B cell (primary cell): ENCODE measurements at regions not wholly inside any gene's neighbourhood (a gene's known extent, or its start where the extent isn't known, plus 50 kb on each side); places are given as distances from the start of the nearest gene placed in this dataset.

Source experiments
- ATAC-seq: fragments of 200-7000 bp; cut with Tn5 transposase; one replicate; pipeline ENCODE4 v1.10.0; 2021; ENCODE audit warnings: low read depth, mild to moderate bottlenecking, moderate number of reproducible peaks, moderate library complexity
- CTCF ChIA-PET: fragments of 350-600 bp; sonication (Branson Sonifier 250); formaldehyde crosslinking; loops from one replicate; lab custom pipeline; 2021; ENCODE audit warnings: antibody characterized with exemption, inconsistent platforms; lab: Charles Lee
- POLR2A ChIA-PET: fragments of 350-600 bp; sonication (Branson Sonifier 250); formaldehyde crosslinking; loops from one replicate; lab custom pipeline; 2021; ENCODE audit warnings: antibody characterized with exemption; lab: Charles Lee
- DNase-seq: peaks from one replicate; pipeline ENCODE4 v3.0.0; 2013
- H2AFZ ChIP-seq: 2 replicates; pipeline ENCODE4 v1.6.1; 2012; ENCODE audit warnings: mild to moderate bottlenecking, low read depth, low read length; ENCODE audit not compliant: insufficient read depth, poor library complexity, severe bottlenecking
- H3K27ac ChIP-seq, 2 donors: 1 replicate in 1 of 2; 2 replicates in 1 of 2; pipeline ENCODE4 v1.5.1; 2012 to 2013; ENCODE audit warnings: low read length in 2 of 2, mild to moderate bottlenecking in 2 of 2, moderate library complexity in 1 of 2
- H3K27me3 ChIP-seq, 4 experiments: fragments of 200-600 bp in 1 of 4; sonication (generic) in 1 of 4; replicated peaks in 1 of 4; 1 replicate in 2 of 4; 2 replicates in 2 of 4; pipeline versions ENCODE4 v1.6.1 to v1.7.0; 2013 to 2016; ENCODE audit warnings: low read length in 3 of 4, mild to moderate bottlenecking in 2 of 4, mixed read lengths in 1 of 4, moderate library complexity in 1 of 4; ENCODE audit not compliant: insufficient read depth in 4 of 4, control insufficient read depth in 3 of 4; ENCODE audit errors: control extremely low read depth in 1 of 4
- H3K36me3 ChIP-seq, 2 experiments: replicated peaks in 1 of 2; 1 replicate in 1 of 2; 2 replicates in 1 of 2; pipeline versions ENCODE4 v1.6.1 to v1.7.1; 2013; ENCODE audit warnings: low read length in 1 of 2; ENCODE audit not compliant: insufficient read depth in 2 of 2, control insufficient read depth in 1 of 2; ENCODE audit errors: control extremely low read depth in 1 of 2, extremely low read depth in 1 of 2
- H3K4me1 ChIP-seq, 2 donors: fragments of 200-600 bp in 1 of 2; sonication (generic) in 1 of 2; 1 replicate in 1 of 2; 2 replicates in 1 of 2; pipeline versions ENCODE4 v1.5.1 to v1.6.1; 2013 to 2017; ENCODE audit warnings: low read length in 2 of 2; ENCODE audit not compliant: control insufficient read depth in 2 of 2, insufficient read depth in 2 of 2
- H3K4me2 ChIP-seq: replicated peaks from 2 replicates; pipeline ENCODE3; 2012; ENCODE audit warnings: mild to moderate bottlenecking, low read depth, low read length; ENCODE audit not compliant: poor library complexity, severe bottlenecking
- H3K4me3 ChIP-seq, 5 experiments: fragments of 200-600 bp in 1 of 5; sonication (generic) in 1 of 5; 1 replicate in 3 of 5; 2 replicates in 2 of 5; pipeline versions ENCODE4 v1.5.1 to v1.7.0; 2011 to 2016; ENCODE audit warnings: low read length in 4 of 5, mild to moderate bottlenecking in 4 of 5, low read depth in 2 of 5, control low read depth in 1 of 5, moderate library complexity in 1 of 5; ENCODE audit not compliant: insufficient read depth in 1 of 5; ENCODE audit errors: control extremely low read depth in 1 of 5, extremely low read depth in 1 of 5
- H3K79me2 ChIP-seq: fragments of 200-600 bp; sonication (generic); one replicate; pipeline ENCODE4 v1.6.0; 2016; ENCODE audit warnings: low read length; ENCODE audit not compliant: control insufficient read depth, insufficient read depth
- H3K9ac ChIP-seq: fragments of 200-600 bp; sonication (generic); 2 replicates; pipeline ENCODE4 v1.6.1; 2017; ENCODE audit warnings: mild to moderate bottlenecking, low read length, moderate library complexity
- H3K9me3 ChIP-seq, 3 donors: one replicate each; pipeline versions ENCODE4 v1.6.1 to v1.7.1; 2013; ENCODE audit warnings: low read length in 2 of 3; ENCODE audit not compliant: control insufficient read depth in 2 of 3, insufficient read depth in 1 of 3; ENCODE audit errors: control extremely low read depth in 1 of 3
- H4K20me1 ChIP-seq: 2 replicates; pipeline ENCODE4 v1.6.0; 2012; ENCODE audit warnings: mild to moderate bottlenecking, low read length; ENCODE audit not compliant: insufficient read depth, control insufficient read depth, poor library complexity, severe bottlenecking
- H3K27ac Mint-ChIP-seq: one replicate; pipeline ENCODE4 v1.8.0; 2021; ENCODE audit warnings: mixed read lengths
- H3K27me3 Mint-ChIP-seq: one replicate; pipeline ENCODE4 v1.8.0; 2021; ENCODE audit warnings: mixed read lengths
- H3K4me1 Mint-ChIP-seq: one replicate; pipeline ENCODE4 v1.8.0; 2021; ENCODE audit warnings: mixed read lengths
- H3K4me3 Mint-ChIP-seq: one replicate; pipeline ENCODE4 v1.8.0; 2021; ENCODE audit warnings: mixed read lengths
- H3K9me3 Mint-ChIP-seq: one replicate; pipeline ENCODE4 v1.8.0; 2022; ENCODE audit warnings: mixed read lengths; ENCODE audit not compliant: insufficient read depth
- EZH2 ChIP-seq: IDR thresholded peaks from 2 replicates; pipeline ENCODE4 v1.6.1; 2012; ENCODE audit warnings: borderline replicate concordance, low read depth, mild to moderate bottlenecking, moderate library complexity, low read length; ENCODE audit not compliant: insufficient read depth, poor library complexity, severe bottlenecking
- WGBS: methylation state at CpG from one replicate; pipeline ENCODE4 v1.1.5; 2013; ENCODE audit warnings: missing lambda C conversion rate; ENCODE audit not compliant: insufficient coverage; 5-methylcytosine and 5-hydroxymethylcytosine counted together
- intact Hi-C: fragments of 100-400 bp; cut with micrococcal nuclease; formaldehyde crosslinking; loops from one replicate; pipeline ENCODE4 v1.10.0; 2022
- TF ChIP-seq, protein P1 (sequence below): fragments of 200-600 bp; IDR thresholded peaks from one replicate; pipeline ENCODE4 v1.8.0; 2022; ENCODE audit warnings: antibody characterized with exemption, mild to moderate bottlenecking

DNA sequence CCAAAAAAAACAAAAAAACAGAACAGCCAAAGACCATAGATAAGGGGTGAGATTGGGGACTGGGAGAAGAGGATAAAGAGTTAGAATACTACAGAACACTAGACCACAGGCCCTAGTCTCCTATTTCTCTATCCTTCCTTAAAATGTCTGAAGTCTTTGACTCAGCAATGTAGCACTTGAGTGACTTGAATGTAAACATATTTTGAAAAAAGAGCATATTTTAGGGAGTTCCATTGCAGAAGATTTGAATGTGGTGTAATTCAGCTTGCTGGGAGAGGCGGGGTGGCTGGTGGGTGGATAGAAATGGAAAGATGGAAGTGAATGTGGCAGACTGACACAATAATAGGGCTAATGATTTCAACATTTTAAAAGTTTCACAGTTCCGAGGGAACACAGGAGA lies 144.9 kb downstream of the CHIC2 start:
- WGBS, result 100% methylated on average over 2 of the region's 2 CpGs
- ATAC-seq, result no peak
- POLR2A ChIA-PET, result no interaction called here

DNA sequence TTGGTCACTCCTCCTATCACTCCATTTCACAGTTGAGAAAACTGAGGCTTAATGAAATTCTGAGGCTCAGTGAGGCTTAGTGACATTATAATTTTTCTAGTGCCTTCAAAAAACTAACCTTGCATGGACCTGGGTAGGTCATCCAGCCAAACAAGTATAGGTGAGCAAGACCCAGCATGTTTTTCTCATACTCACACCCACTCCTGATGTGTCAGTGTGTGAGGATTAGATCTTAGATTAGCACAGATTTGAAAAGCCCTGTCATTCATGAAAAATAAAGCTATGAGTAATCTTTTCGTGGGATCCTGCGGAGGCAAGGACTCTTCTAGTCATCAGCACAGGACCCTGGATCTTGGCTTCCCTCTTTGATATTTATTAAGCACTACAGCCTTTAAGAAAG lies 146.7 kb downstream of the CHIC2 start:
- no peak overlapping the region for H3K4me3 Mint-ChIP-seq
- CTCF ChIA-PET, result interaction anchor here (2.6 kb wide), 1 partner anchor 13 kb away, joined by 9 read pairs; no protein-coding TSS in a partner anchor
- H3K27ac Mint-ChIP-seq, result no peak overlapping the region
- POLR2A ChIA-PET, result no interaction called here
- Histone ChIP-seq H3K4me2 (no peak overlapping the region), H4K20me1 (no peaks in the 10 kb centered on the region), H3K9me3 (no peaks in the 10 kb centered on the region), H3K4me1 (no peaks in the 10 kb centered on the region), H3K4me3 (no peak overlapping the region), H2AFZ (no peak overlapping the region), H3K9ac (no peak overlapping the region), H3K36me3 (no peaks in the 10 kb centered on the region), H3K79me2 (no peaks in the 10 kb centered on the region), H3K27ac (no peak overlapping the region), H3K27me3 (peaks cover 0 to 3% (median 0%) of the 10 kb centered on the region in 4 experiments)
- no peak for DNase-seq
- H3K4me1 Mint-ChIP-seq, result no peaks in the 10 kb centered on the region
- ATAC-seq, result no peak
- whole genome bisulfite sequencing, result 61% methylated on average over 2 of the region's 2 CpGs
- peaks cover 32% of the 10 kb centered on the region for H3K27me3 Mint-ChIP-seq
- H3K9me3 Mint-ChIP-seq, result no peaks in the 10 kb centered on the region
- no peak for TF ChIP-seq EZH2
- TF ChIP-seq, protein P1, sequence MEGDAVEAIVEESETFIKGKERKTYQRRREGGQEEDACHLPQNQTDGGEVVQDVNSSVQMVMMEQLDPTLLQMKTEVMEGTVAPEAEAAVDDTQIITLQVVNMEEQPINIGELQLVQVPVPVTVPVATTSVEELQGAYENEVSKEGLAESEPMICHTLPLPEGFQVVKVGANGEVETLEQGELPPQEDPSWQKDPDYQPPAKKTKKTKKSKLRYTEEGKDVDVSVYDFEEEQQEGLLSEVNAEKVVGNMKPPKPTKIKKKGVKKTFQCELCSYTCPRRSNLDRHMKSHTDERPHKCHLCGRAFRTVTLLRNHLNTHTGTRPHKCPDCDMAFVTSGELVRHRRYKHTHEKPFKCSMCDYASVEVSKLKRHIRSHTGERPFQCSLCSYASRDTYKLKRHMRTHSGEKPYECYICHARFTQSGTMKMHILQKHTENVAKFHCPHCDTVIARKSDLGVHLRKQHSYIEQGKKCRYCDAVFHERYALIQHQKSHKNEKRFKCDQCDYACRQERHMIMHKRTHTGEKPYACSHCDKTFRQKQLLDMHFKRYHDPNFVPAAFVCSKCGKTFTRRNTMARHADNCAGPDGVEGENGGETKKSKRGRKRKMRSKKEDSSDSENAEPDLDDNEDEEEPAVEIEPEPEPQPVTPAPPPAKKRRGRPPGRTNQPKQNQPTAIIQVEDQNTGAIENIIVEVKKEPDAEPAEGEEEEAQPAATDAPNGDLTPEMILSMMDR, result no peak
- intact Hi-C loops, result no loop called here

More for the DNA sequence above, 144.9 kb downstream of the CHIC2 start:
- H3K27me3 ChIP-seq, result peaks cover 0 to 3% (median 0%) of the 10 kb centered on the region in 4 experiments
- H3K4me1 ChIP-seq, result no peaks in the 10 kb centered on the region
- H4K20me1 ChIP-seq, result no peaks in the 10 kb centered on the region
- no peaks in the 10 kb centered on the region for H3K36me3 ChIP-seq
- no peak overlapping the region for H2AFZ ChIP-seq
- no peaks in the 10 kb centered on the region for H3K79me2 ChIP-seq
- no peak for TF ChIP-seq EZH2
- TF ChIP-seq, protein P1, result no peak
- Mint-ChIP-seq H3K4me1 (no peaks in the 10 kb centered on the region), H3K27ac (no peak overlapping the region), H3K9me3 (no peaks in the 10 kb centered on the region), H3K4me3 (no peak overlapping the region), H3K27me3 (peaks cover 32% of the 10 kb centered on the region)
- intact Hi-C loops, result no loop called here
- H3K9me3 ChIP-seq, result no peaks in the 10 kb centered on the region
- no peak overlapping the region for H3K9ac ChIP-seq
- CTCF ChIA-PET, result interaction anchor here (1.4 kb wide), 1 partner anchor 12 kb away, joined by 3 read pairs; no protein-coding TSS in a partner anchor
- H3K4me3 ChIP-seq, result no peak overlapping the region
- H3K4me2 ChIP-seq, result no peak overlapping the region
- no peak for DNase-seq
- H3K27ac ChIP-seq, result no peak overlapping the region
